GM12875 (cell line): ENCODE measurements at regions not wholly inside any gene's neighbourhood (a gene's known extent, or its start where the extent isn't known, plus 50 kb on each side); places are given as distances from the start of the nearest gene placed in this dataset.

Experiments used
- H3K4me3 ChIP-seq: one replicate; pipeline ENCODE4 v1.5.1; 2011; ENCODE audit warnings: low read depth, low read length, control low read depth
- CTCF ChIP-seq: IDR thresholded peaks from 2 replicates; pipeline ENCODE4 v1.5.1; 2011; ENCODE audit warnings: low read depth, mild to moderate bottlenecking, control low read depth, inconsistent platforms, low read length, moderate library complexity, borderline replicate concordance; ENCODE audit not compliant: insufficient read depth

GRCh38 chr1:5466487-5466886 is 525.7 kb downstream of the NPHP4 start:
- H3K4me3 ChIP-seq, result no peak overlapping the region
- TF ChIP-seq CTCF, result no peak

GRCh38 chr1:5465281-5465711 is 526.9 kb downstream of the NPHP4 start:
- no peak overlapping the region for H3K4me3 ChIP-seq
- no peak for TF ChIP-seq CTCF

GRCh38 chr1:5464366-5464765 is 527.9 kb downstream of the NPHP4 start:
- no peak overlapping the region for H3K4me3 ChIP-seq
- no peak for TF ChIP-seq CTCF

- no peak overlapping the region for H3K4me3 ChIP-seq
- TF ChIP-seq CTCF, result no peak
These were observed 531.3 kb downstream of the NPHP4 start for GRCh38 chr1:5460974-5461373.

GRCh38 chr1:5459839-5460610 is 532.2 kb downstream of the NPHP4 start:
- no peak for TF ChIP-seq CTCF
- H3K4me3 ChIP-seq, result no peak overlapping the region

- H3K4me3 ChIP-seq, result no peak overlapping the region
- TF ChIP-seq CTCF, result no peak
These were observed 534.0 kb downstream of the NPHP4 start for GRCh38 chr1:5458248-5458647.

- no peak for TF ChIP-seq CTCF
- no peak overlapping the region for H3K4me3 ChIP-seq
These were observed 536.0 kb downstream of the NPHP4 start for GRCh38 chr1:5456090-5456811.
